Right lobe of liver (tissue), 6 donors: ENCODE measurements at regions not wholly inside any gene's neighbourhood (a gene's known extent, or its start where the extent isn't known, plus 50 kb on each side); places are given as distances from the start of the nearest gene placed in this dataset.

Source experiments
- ATAC-seq, 4 donors: fragments of 200-7000 bp; cut with Tn5 transposase; one replicate each; pipeline ENCODE4 v1.9.1; 2020; ENCODE audit warnings: mild to moderate bottlenecking in 4 of 4, moderate library complexity in 4 of 4
- DNase-seq, 3 donors: peaks; one replicate each; pipeline ENCODE4 v3.0.0-alpha.2; 2020
- H3K27ac ChIP-seq, 3 donors: fragments of 200-600 bp; one replicate each; pipeline ENCODE4 v1.8.0; 2022
- H3K27me3 ChIP-seq, 2 donors: fragments of 200-600 bp; one replicate each; pipeline ENCODE4 v1.8.0; 2022
- H3K36me3 ChIP-seq, 4 donors: fragments of 200-600 bp; sonication (generic) in 1 of 4; one replicate each; pipeline versions ENCODE4 v1.5.1 to v1.8.0; 2017 to 2022; ENCODE audit warnings: control low read depth in 1 of 4
- H3K4me1 ChIP-seq, 4 donors: fragments of 200-600 bp; sonication (generic) in 1 of 4; one replicate each; pipeline versions ENCODE4 v1.5.1 to v1.8.0; 2017 to 2022; ENCODE audit warnings: control low read depth in 1 of 4
- H3K4me3 ChIP-seq, 3 donors: fragments of 200-600 bp; one replicate each; pipeline ENCODE4 v1.8.0; 2022
- H3K9me3 ChIP-seq, 4 donors: fragments of 200-600 bp; sonication (generic) in 1 of 4; one replicate each; pipeline versions ENCODE4 v1.5.1 to v1.8.0; 2017 to 2022; ENCODE audit warnings: control low read depth in 1 of 4
- POLR2A ChIP-seq: fragments of 450-650 bp; IDR thresholded peaks from one replicate; pipeline ENCODE4 v1.6.1; 2017; ENCODE audit warnings: antibody characterized with exemption, mild to moderate bottlenecking
- WGBS: methylation state at CpG from one replicate; pipeline ENCODE4 v1.1.6; 2018; ENCODE audit warnings: low coverage, low lambda C conversion rate; ENCODE audit not compliant: insufficient coverage; ENCODE audit errors: missing lambda C conversion rate; 5-methylcytosine and 5-hydroxymethylcytosine counted together
- intact Hi-C, 2 donors: fragments of 100-400 bp; cut with DNase I; formaldehyde crosslinking; loops; one replicate each; pipeline versions ENCODE4 v1.11.2 to v1.14.1; 2022
- TF ChIP-seq, protein P1 (sequence below), 4 donors: fragments of 200-600 bp in 3 of 4; fragments of 450-650 bp in 1 of 4; IDR thresholded peaks; one replicate each; pipeline versions ENCODE4 v1.5.1 to v1.8.0; 2016 to 2022; ENCODE audit warnings: antibody characterized with exemption in 4 of 4, mild to moderate bottlenecking in 2 of 4
- donor health status: DM: no; HTN: yes; CAD: no.
- donor health status: DM: no; HTN: no; CAD: no.
- donor health status: DM: no; HTN: no; CAD: no.
- donor health status: DM: no; HTN: yes; CAD: no.
- donor health status: DM: no; HTN: yes; CAD: no.

DNA sequence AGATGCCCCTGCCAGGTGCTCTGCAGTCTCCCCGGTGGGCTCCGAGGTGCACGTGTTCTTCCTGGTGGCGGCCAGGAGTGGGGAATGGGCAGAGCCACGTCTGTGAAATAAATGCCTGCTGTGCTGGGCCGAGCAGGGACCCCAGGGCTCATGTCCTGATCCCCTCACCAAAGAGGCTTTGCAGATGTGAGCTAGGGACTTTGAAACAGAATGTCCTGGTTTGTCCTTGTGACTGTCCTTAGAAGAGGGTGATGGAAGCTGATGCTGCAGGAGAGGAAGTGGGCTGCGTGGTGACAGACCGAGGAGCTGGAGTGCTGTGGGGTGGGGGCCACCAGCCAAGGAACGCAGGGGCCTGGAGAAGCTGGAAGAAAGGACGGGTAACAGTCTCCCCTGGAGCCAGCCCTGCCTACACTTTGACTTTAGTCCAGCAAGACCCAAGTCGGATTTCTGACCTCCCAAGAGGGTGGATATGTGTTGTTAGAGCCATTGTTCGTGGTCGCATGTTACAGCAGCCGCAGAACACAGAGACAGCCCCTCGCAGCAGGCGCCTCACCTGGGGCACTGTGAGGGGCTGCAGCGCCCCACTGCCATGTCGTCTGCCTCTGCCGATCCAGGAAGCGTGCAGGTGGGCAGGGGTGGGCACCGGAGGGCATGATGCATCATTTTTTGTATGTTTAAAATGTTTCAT is 217.9 kb upstream of the CIBAR2 start:
- 53% methylated on average over 5 of the region's 21 CpGs for WGBS
- no peaks in the 10 kb centered on the region for H3K27me3 ChIP-seq
- no peaks in the 10 kb centered on the region for H3K9me3 ChIP-seq
- no peak for ATAC-seq
- H3K4me1 ChIP-seq, result peaks cover 0 to 11% (median 3%) of the 10 kb centered on the region in 4 donors
- intact Hi-C loops, result no loop called here
- H3K27ac ChIP-seq, result no peak overlapping the region
- no peak for DNase-seq
- no peak overlapping the region for H3K4me3 ChIP-seq
- TF ChIP-seq, protein P1, sequence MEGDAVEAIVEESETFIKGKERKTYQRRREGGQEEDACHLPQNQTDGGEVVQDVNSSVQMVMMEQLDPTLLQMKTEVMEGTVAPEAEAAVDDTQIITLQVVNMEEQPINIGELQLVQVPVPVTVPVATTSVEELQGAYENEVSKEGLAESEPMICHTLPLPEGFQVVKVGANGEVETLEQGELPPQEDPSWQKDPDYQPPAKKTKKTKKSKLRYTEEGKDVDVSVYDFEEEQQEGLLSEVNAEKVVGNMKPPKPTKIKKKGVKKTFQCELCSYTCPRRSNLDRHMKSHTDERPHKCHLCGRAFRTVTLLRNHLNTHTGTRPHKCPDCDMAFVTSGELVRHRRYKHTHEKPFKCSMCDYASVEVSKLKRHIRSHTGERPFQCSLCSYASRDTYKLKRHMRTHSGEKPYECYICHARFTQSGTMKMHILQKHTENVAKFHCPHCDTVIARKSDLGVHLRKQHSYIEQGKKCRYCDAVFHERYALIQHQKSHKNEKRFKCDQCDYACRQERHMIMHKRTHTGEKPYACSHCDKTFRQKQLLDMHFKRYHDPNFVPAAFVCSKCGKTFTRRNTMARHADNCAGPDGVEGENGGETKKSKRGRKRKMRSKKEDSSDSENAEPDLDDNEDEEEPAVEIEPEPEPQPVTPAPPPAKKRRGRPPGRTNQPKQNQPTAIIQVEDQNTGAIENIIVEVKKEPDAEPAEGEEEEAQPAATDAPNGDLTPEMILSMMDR (IDR thresholded peaks at IDR 0.05), result no peak
- TF ChIP-seq POLR2A, result no peak
- no peaks in the 10 kb centered on the region for H3K36me3 ChIP-seq

DNA sequence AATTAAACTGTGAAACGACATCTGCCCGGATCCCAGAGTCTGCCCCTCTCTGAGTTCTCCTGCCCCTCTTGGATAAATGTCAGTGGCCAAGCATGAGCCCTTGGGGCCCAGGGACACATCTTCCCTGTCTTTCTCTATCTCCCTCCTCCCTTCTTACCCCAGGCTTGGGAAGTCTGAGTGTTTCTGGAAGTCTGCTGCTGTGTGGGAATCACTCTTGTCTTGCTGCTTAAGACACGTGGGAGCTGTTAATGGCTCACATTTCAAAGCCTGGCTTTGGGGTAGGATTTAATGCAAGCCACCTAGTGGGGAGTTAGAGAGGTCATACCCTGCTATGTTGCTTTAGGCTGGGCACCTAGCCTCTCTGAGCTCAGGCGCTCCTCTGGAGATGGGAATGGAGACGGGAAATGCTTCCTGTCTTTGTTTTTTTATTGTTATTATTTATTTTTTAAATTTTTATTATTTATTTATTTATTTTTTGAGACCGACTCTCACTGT is 218.5 kb upstream of the CIBAR2 start:
- intact Hi-C loops, result no loop called here
- TF ChIP-seq POLR2A, result no peak
- TF ChIP-seq, protein P1 (IDR thresholded peaks at IDR 0.05), result peak in 3 of 4 donors; percentile 31 to 35 (median 34)

DNA sequence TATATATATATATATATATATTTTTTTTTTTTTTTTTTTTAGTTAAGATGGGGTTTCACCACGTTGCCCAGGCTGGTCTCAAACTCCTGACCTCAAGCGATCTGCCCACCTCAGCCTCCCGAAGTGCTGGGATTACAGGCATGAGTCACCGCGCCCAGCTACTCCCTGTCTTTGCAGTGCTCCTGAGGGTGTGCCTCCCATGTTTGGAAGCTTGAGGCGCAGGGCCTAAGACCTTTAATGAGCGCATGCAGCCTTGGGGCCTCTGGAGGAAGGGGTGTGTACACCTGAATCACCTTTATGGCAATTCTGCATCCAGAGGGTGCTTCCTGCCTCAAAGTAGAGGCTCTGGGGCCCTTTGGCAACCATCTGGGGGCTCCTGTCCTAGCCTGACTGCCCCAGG is 219.4 kb upstream of the CIBAR2 start:
- Histone ChIP-seq H3K4me3 (no peak overlapping the region), H3K27me3 (no peaks in the 10 kb centered on the region), H3K27ac (no peak overlapping the region), H3K36me3 (no peaks in the 10 kb centered on the region), H3K4me1 (peaks cover 0 to 24% (median 7%) of the 10 kb centered on the region in 4 donors), H3K9me3 (no peaks in the 10 kb centered on the region)
- TF ChIP-seq, protein P1 (IDR thresholded peaks at IDR 0.05), result no peak
- TF ChIP-seq POLR2A, result no peak
- DNase-seq (no peak), ATAC-seq (no peak)
- intact Hi-C loops, result no loop called here
- no CpG with 5 or more reads among the region's 7 CpGs for WGBS

More for the DNA sequence above, 218.5 kb upstream of the CIBAR2 start:
- Histone ChIP-seq H3K36me3 (no peaks in the 10 kb centered on the region), H3K27ac (no peak overlapping the region), H3K9me3 (no peaks in the 10 kb centered on the region), H3K4me3 (no peak overlapping the region), H3K27me3 (no peaks in the 10 kb centered on the region), H3K4me1 (peaks cover 0 to 17% (median 6%) of the 10 kb centered on the region in 4 donors)
- DNase-seq (no peak), ATAC-seq (peak; percentile 6 to 56 (median 16))
- WGBS, result 43% methylated on average over 6 of the region's 6 CpGs

DNA sequence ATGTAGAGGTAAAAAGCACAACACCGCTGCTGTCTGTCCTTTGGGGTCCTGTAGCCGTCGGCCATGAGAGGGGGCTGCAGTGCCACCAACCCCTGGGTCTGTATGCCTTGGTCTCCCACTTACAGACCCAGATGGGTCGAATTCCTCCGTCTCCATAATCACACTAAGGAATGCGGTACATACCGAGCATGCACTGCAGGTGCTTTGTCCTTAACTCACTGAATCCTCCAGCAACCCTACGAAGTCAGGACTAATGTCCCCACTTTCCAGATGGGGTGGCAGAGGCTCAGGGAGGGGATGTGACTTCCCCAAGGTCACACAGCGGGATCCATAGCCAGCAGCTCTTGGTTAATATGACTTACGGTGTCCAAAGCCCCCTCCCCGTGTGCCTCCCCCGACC is 219.9 kb upstream of the CIBAR2 start:
- no CpG with 5 or more reads among the region's 12 CpGs for WGBS
- Histone ChIP-seq H3K27ac (no peak overlapping the region), H3K9me3 (no peaks in the 10 kb centered on the region), H3K27me3 (no peaks in the 10 kb centered on the region), H3K4me1 (peaks cover 0 to 24% (median 7%) of the 10 kb centered on the region in 4 donors), H3K4me3 (no peak overlapping the region), H3K36me3 (no peaks in the 10 kb centered on the region)
- TF ChIP-seq, protein P1 (IDR thresholded peaks at IDR 0.05), result no peak
- TF ChIP-seq POLR2A, result no peak
- ATAC-seq (no peak), DNase-seq (no peak)
- intact Hi-C loops, result no loop called here
